ENCODE measurements at regions not wholly inside any gene's neighbourhood (a gene's known extent, or its start where the extent isn't known, plus 50 kb on each side); places are given as distances from the start of the nearest gene placed in this dataset.

- no peaks in the 10 kb centered on the region for H3K9me1 ChIP-seq (ENCODE audit: control insufficient read depth, insufficient read depth, low read length)
- H3K79me2 ChIP-seq (ENCODE audit: control insufficient read depth, insufficient read depth, low read length): no peaks in the 10 kb centered on the region
- no peak overlapping the region for H3K4me2 ChIP-seq (ENCODE audit: insufficient read depth, low read length)
- no peak overlapping the region for H3K27ac ChIP-seq (ENCODE audit: extremely low read depth, low read depth, low read length)
- no peaks in the 10 kb centered on the region for H3K27me3 ChIP-seq (ENCODE audit: control insufficient read depth in 2 of 2, insufficient read depth in 2 of 2, low read length in 2 of 2)
- H3K36me3 ChIP-seq (ENCODE audit: control insufficient read depth, insufficient read depth, low read length): no peaks in the 10 kb centered on the region
- ATAC-seq (no peak), DNase-seq (ENCODE audit: extremely low read depth in 1 of 4, low spot score in 3 of 4) (no peak), FAIRE-seq (no peak)
- POLR2A ChIA-PET: no interaction called here
- H3K4me1 ChIP-seq (replicated peaks in 1 of 2; ENCODE audit: control insufficient read depth in 2 of 2, insufficient read depth in 2 of 2, low read length in 2 of 2): no peaks in the 10 kb centered on the region
- H3K4me3 ChIP-seq: no peak overlapping the region
- no peak overlapping the region for H3K9ac ChIP-seq (ENCODE audit: insufficient read depth in 1 of 2, low read depth in 2 of 2, low read length in 2 of 2)
- no TSS peak for BruUV-seq (replicated peaks)
- no peaks in the 10 kb centered on the region for H4K20me1 ChIP-seq (replicated peaks; ENCODE audit: control insufficient read depth, insufficient read depth, low read length)
- H2AFZ ChIP-seq (ENCODE audit: low read depth, low read length): no peak overlapping the region
- no peaks in the 10 kb centered on the region for H3K9me3 ChIP-seq (replicated peaks; ENCODE audit: control insufficient read depth, insufficient read depth, low read depth, low read length)
- in situ Hi-C loops (cut with MboI): no loop called here
- intact Hi-C loops (cut with micrococcal nuclease): no loop called here
- WGBS (ENCODE audit: insufficient coverage, low coverage, missing lambda C conversion rate): 0% methylated on average over 1 of the region's 1 CpG
- CTCF ChIA-PET (ENCODE audit: low intra/inter-chr PET ratio): no interaction called here
- no peak for TF ChIP-seq FOXJ3 (CRISPR knock-in tag; IDR thresholded peaks at IDR 0.05)
- TF ChIP-seq KHSRP (IDR thresholded peaks at IDR 0.05): no peak
- no peak for TF ChIP-seq EHMT2 (IDR thresholded peaks at IDR 0.05)
- TF ChIP-seq GMEB1 (CRISPR knock-in tag; IDR thresholded peaks at IDR 0.05): no peak
- no peak for TF ChIP-seq ZBTB43 (CRISPR knock-in tag; IDR thresholded peaks at IDR 0.05)
- TF ChIP-seq BDP1 (IDR thresholded peaks at IDR 0.05; ENCODE audit: insufficient read depth, insufficient read length): no peak
- TF ChIP-seq RFX1 (IDR thresholded peaks at IDR 0.05): no peak
- TF ChIP-seq ZNF124 (CRISPR knock-in tag; IDR thresholded peaks at IDR 0.05): no peak
- TF ChIP-seq POLR2H (tag; IDR thresholded peaks at IDR 0.05; ENCODE audit: low read depth): no peak
- no peak for TF ChIP-seq THRA (IDR thresholded peaks at IDR 0.05)
- TF ChIP-seq E4F1 (CRISPR knock-in tag; IDR thresholded peaks at IDR 0.05; ENCODE audit: borderline replicate concordance): no peak
- TF ChIP-seq SNAPC5 (CRISPR knock-in tag; IDR thresholded peaks at IDR 0.05): no peak
- TF ChIP-seq CEBPB (tag; IDR thresholded peaks at IDR 0.05): no peak
- no peak for TF ChIP-seq SRSF9 (IDR thresholded peaks at IDR 0.05; ENCODE audit: borderline replicate concordance, low read depth, low read length)
- TF ChIP-seq CHAMP1 (IDR thresholded peaks at IDR 0.05): no peak
- TF ChIP-seq NELFE (IDR thresholded peaks at IDR 0.05; ENCODE audit: insufficient read depth, insufficient read length): no peak
These were observed 1000.4 kb upstream of the GBE1 start for GRCh38 chr3:82761858-82762257.
